GM12878 (cell line): ENCODE measurements at regions not wholly inside any gene's neighbourhood (a gene's known extent, or its start where the extent isn't known, plus 50 kb on each side); places are given as distances from the start of the nearest gene placed in this dataset.
A peak's percentile ranks its signal among the peaks of the same experiment; 100 is the strongest.

Source experiments
- ATAC-seq: fragments of 200-7000 bp; cut with Tn5 transposase; 3 replicates; pipeline ENCODE4 v1.9.1; 2020; ENCODE audit warnings: mild to moderate bottlenecking, moderate library complexity
- BruUV-seq: library from RNA; stranded (reverse); fragments of 400-500 nt; replicated peaks from 2 replicates; lab custom pipeline; 2021; lab: Mats Ljungman, UMichigan
- CTCF ChIA-PET: fragments of 300-600 bp; sonication (Branson Sonifier 250); formaldehyde crosslinking; extraction: SDS; loops from one replicate; lab custom pipeline; 2021; ENCODE audit warnings: inconsistent platforms; lab: Yijun Ruan, JAX
- POLR2A ChIA-PET: fragments of 350-600 bp; formaldehyde crosslinking; extraction: SDS; loops from one replicate; lab custom pipeline; 2021; ENCODE audit warnings: inconsistent platforms; lab: Charles Lee
- RAD21 ChIA-PET: fragments of 300-600 bp; sonication (Branson Sonifier 250); formaldehyde crosslinking; loops from one replicate; lab custom pipeline; 2023; ENCODE audit warnings: antibody characterized with exemption; ENCODE audit not compliant: unreplicated experiment; lab: Charles Lee
- SMC1A ChIA-PET: fragments of 300-600 bp; sonication (Branson Sonifier 250); formaldehyde crosslinking; loops from one replicate; lab custom pipeline; 2023; ENCODE audit not compliant: unreplicated experiment, uncharacterized antibody; lab: Charles Lee
- DNase-seq: peaks from one replicate; pipeline ENCODE4 v3.0.0-alpha.2; 2011; ENCODE audit warnings: low read depth, low spot score
- FAIRE-seq: peaks from 3 replicates; lab custom pipeline; 2011; peaks lifted over from hg19 to GRCh38; lab: Jason Lieb, UNC
- H2AFZ ChIP-seq: 2 replicates; pipeline ENCODE4 v1.6.0; 2011; ENCODE audit warnings: low read depth, low read length, control low read depth; ENCODE audit not compliant: control insufficient read depth
- H3K27ac ChIP-seq: 2 replicates; pipeline ENCODE4 v1.5.1; 2011; ENCODE audit warnings: control low read depth; ENCODE audit not compliant: control insufficient read depth, insufficient read depth
- H3K27me3 ChIP-seq, 2 experiments: replicated peaks in 1 of 2; 2 replicates each; pipeline versions ENCODE4 v1.6.0 to v1.6.1; 2011; ENCODE audit warnings: low read length in 1 of 2; ENCODE audit not compliant: control insufficient read depth in 2 of 2, insufficient read depth in 2 of 2
- H3K36me3 ChIP-seq, 2 experiments: 2 replicates each; pipeline ENCODE4 v1.5.1; 2011; ENCODE audit warnings: low read length in 1 of 2; ENCODE audit not compliant: control insufficient read depth in 2 of 2, insufficient read depth in 2 of 2
- H3K4me1 ChIP-seq: 2 replicates; pipeline ENCODE4 v1.6.1; 2011; ENCODE audit warnings: mild to moderate bottlenecking, low read length, moderate library complexity, mixed read lengths; ENCODE audit not compliant: control insufficient read depth, insufficient read depth
- H3K4me2 ChIP-seq: 2 replicates; pipeline ENCODE4 v1.6.0; 2011; ENCODE audit warnings: control low read depth; ENCODE audit not compliant: control insufficient read depth, insufficient read depth
- H3K4me3 ChIP-seq: fragments of 200-600 bp; sonication (generic); 2 replicates; pipeline ENCODE4 v1.5.1; 2016
- H3K79me2 ChIP-seq: 2 replicates; pipeline ENCODE4 v1.6.0; 2011; ENCODE audit warnings: low read length; ENCODE audit not compliant: control insufficient read depth, insufficient read depth
- H3K9ac ChIP-seq: 2 replicates; pipeline ENCODE4 v1.8.0; 2011; ENCODE audit warnings: low read length, control low read depth, mixed read lengths; ENCODE audit not compliant: control insufficient read depth, insufficient read depth
- H3K9me3 ChIP-seq: replicated peaks from 3 replicates; pipeline ENCODE4 v1.5.1; 2011; ENCODE audit warnings: mild to moderate bottlenecking, low read length; ENCODE audit not compliant: control insufficient read depth, insufficient read depth
- H4K20me1 ChIP-seq: 2 replicates; pipeline ENCODE4 v1.6.0; 2011; ENCODE audit not compliant: control insufficient read depth, insufficient read depth
- BCL11A ChIP-seq: IDR thresholded peaks from 2 replicates; pipeline ENCODE4 v1.6.1; 2011; ENCODE audit warnings: low read depth, low read length
- BMI1 ChIP-seq: fragments of 450-650 bp; IDR thresholded peaks from 2 replicates; pipeline ENCODE4 v1.6.1; 2016; ENCODE audit warnings: mild to moderate bottlenecking, moderate library complexity, borderline replicate concordance
- CHD1 ChIP-seq: IDR thresholded peaks from 2 replicates; pipeline ENCODE4 v1.6.1; 2012; ENCODE audit warnings: low read depth, low read length, improper control_type of control experiment
- NFXL1 ChIP-seq: fragments of 450-650 bp; IDR thresholded peaks from 2 replicates; pipeline ENCODE4 v1.6.1; 2017; ENCODE audit warnings: antibody characterized with exemption, mild to moderate bottlenecking, borderline replicate concordance
- RAD21 ChIP-seq: IDR thresholded peaks from 2 replicates; pipeline ENCODE4 v1.6.1; 2011; ENCODE audit warnings: mild to moderate bottlenecking, low read depth, low read length, moderate library complexity; ENCODE audit not compliant: insufficient read depth
- SMC3 ChIP-seq: IDR thresholded peaks from 2 replicates; pipeline ENCODE4 v1.6.1; 2011; ENCODE audit warnings: low read length, improper control_type of control experiment, borderline replicate concordance
- SREBF1 ChIP-seq: IDR thresholded peaks from 2 replicates; pipeline ENCODE4 v1.6.1; 2012; ENCODE audit warnings: mild to moderate bottlenecking, low read length
- SREBF2 ChIP-seq: IDR thresholded peaks from 2 replicates; pipeline ENCODE4 v1.6.1; 2012; ENCODE audit warnings: mild to moderate bottlenecking, low read length
- WGBS: methylation state at CpG from one replicate; pipeline ENCODE4 v1.1.6; 2016; ENCODE audit warnings: low lambda C conversion rate; ENCODE audit not compliant: insufficient replicate concordance, insufficient coverage; ENCODE audit errors: missing lambda C conversion rate; 5-methylcytosine and 5-hydroxymethylcytosine counted together
- in situ Hi-C: fragments of 300-500 bp; cut with MboI; formaldehyde crosslinking; loops from 9 replicates; pipeline ENCODE4 v1.14.3; 2018; ENCODE audit warnings: mixed read lengths
- intact Hi-C: fragments of 100-400 bp; cut with micrococcal nuclease; formaldehyde crosslinking; loops from one replicate; pipeline ENCODE4 v1.14.2; 2022; ENCODE audit not compliant: unreplicated experiment
- TF ChIP-seq, protein P1 (sequence below), 3 experiments: IDR thresholded peaks in 2 of 3; conservative IDR thresholded peaks in 1 of 3; 2 replicates each; pipeline ENCODE4 v1.5.1; 2011; ENCODE audit warnings: low read depth in 3 of 3, low read length in 3 of 3, mild to moderate bottlenecking in 3 of 3, control low read depth in 2 of 3, moderate library complexity in 2 of 3, inconsistent platforms in 1 of 3, mixed read lengths in 1 of 3; ENCODE audit not compliant: control insufficient read depth in 2 of 3, insufficient read depth in 1 of 3; ENCODE audit errors: extremely low read depth in 1 of 3
- TF ChIP-seq, protein P2 (sequence below): fragments of 450-650 bp; formaldehyde crosslinking; IDR thresholded peaks from 2 replicates; pipeline ENCODE4 v1.5.0; 2022; ENCODE audit warnings: mild to moderate bottlenecking, missing genetic modification characterization
- TF ChIP-seq, protein P3 (sequence below): fragments of 450-650 bp; IDR thresholded peaks from 2 replicates; pipeline ENCODE4 v1.6.1; 2016; ENCODE audit warnings: mild to moderate bottlenecking

DNA sequence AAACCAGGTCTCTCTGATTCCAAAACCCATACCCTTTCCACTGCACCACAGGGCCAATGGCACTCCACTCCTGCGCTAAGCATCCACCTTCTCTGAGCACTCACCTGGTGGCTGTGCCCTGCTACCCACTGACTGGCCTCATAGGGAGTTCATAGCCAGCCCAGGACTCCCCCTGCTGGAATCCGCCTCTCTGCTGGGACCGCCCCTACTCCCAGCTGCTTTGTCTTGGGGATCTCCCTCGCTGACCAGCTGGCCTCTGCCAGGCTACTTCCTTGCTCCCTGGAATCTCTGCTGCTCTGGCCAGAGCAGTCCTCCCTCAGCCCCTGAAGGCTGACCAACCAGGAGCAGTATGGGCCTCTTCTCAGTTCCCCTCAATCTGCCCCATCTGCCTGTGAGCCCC is 129.7 kb downstream of the FAXC start:
- Histone ChIP-seq H3K9me3 (no peaks in the 10 kb centered on the region), H3K27ac (no peak overlapping the region), H4K20me1 (no peaks in the 10 kb centered on the region), H3K4me3 (no peak overlapping the region), H3K36me3 (no peaks in the 10 kb centered on the region), H3K9ac (no peak overlapping the region), H2AFZ (no peak overlapping the region), H3K27me3 (no peaks in the 10 kb centered on the region), H3K79me2 (no peaks in the 10 kb centered on the region), H3K4me2 (no peak overlapping the region), H3K4me1 (no peaks in the 10 kb centered on the region)
- in situ Hi-C loops (no loop called here), intact Hi-C loops (loop anchor here (2.0 kb wide), 1 partner anchor 67 kb away; no protein-coding TSS in a partner anchor)
- ChIA-PET SMC1A (interaction anchor here (1.3 kb wide), 1 partner anchor 54 kb away, joined by 4 read pairs; no protein-coding TSS in a partner anchor), CTCF (interaction anchor here (0.7 to 2.7 kb wide), 3 partner anchors 61 to 74 kb away, joined by 3 to 11 read pairs (median 3); no protein-coding TSS in a partner anchor), POLR2A (no interaction called here), RAD21 (no interaction called here)
- peak; percentile 94 for ATAC-seq
- BruUV-seq: no TSS peak
- no peak for FAIRE-seq
- no peak for TF ChIP-seq SREBF2
- peak; percentile 18; the same call in 1 of the 2 replicates for TF ChIP-seq RAD21
- TF ChIP-seq, protein P1, sequence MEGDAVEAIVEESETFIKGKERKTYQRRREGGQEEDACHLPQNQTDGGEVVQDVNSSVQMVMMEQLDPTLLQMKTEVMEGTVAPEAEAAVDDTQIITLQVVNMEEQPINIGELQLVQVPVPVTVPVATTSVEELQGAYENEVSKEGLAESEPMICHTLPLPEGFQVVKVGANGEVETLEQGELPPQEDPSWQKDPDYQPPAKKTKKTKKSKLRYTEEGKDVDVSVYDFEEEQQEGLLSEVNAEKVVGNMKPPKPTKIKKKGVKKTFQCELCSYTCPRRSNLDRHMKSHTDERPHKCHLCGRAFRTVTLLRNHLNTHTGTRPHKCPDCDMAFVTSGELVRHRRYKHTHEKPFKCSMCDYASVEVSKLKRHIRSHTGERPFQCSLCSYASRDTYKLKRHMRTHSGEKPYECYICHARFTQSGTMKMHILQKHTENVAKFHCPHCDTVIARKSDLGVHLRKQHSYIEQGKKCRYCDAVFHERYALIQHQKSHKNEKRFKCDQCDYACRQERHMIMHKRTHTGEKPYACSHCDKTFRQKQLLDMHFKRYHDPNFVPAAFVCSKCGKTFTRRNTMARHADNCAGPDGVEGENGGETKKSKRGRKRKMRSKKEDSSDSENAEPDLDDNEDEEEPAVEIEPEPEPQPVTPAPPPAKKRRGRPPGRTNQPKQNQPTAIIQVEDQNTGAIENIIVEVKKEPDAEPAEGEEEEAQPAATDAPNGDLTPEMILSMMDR (IDR thresholded peaks at IDR 0.05 in 2 of 3, conservative IDR thresholded peaks at IDR 0.05 in 1 of 3; ENCODE audit: control insufficient read depth in 2 of 3, extremely low read depth in 1 of 3, insufficient read depth in 1 of 3, low read depth in 3 of 3, low read length in 3 of 3): peak; percentile 28 to 45 (median 44); a peak in 4 of 6 replicates
- WGBS: 22% methylated on average over 4 of the region's 4 CpGs
- DNase-seq: no peak

DNA sequence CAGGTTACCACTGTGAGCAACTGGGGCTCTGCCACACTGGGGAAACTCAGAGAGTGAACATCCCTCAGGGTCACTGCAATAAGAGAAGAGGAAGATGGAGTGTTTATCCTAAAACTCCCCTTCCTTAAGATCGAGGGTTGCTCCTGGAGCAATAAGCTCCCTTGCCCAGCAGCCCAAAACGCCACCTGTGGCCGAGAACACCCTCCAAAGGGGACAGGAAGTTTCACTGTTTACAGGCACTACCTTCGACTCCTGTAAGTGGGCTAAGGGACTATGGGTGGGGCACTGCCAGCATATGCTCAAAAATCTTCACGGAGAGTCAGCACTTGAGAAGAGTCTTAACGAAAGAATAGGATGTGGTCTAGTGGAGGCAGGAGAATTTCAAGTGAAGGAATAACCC is 132.5 kb downstream of the FAXC start:
- no peaks in the 10 kb centered on the region for H4K20me1 ChIP-seq
- H3K4me1 ChIP-seq: no peaks in the 10 kb centered on the region
- TF ChIP-seq BMI1 (no peak), NFXL1 (no peak), SREBF1 (no peak), BCL11A (no peak), CHD1 (no peak), SMC3 (no peak)
- TF ChIP-seq, protein P2, sequence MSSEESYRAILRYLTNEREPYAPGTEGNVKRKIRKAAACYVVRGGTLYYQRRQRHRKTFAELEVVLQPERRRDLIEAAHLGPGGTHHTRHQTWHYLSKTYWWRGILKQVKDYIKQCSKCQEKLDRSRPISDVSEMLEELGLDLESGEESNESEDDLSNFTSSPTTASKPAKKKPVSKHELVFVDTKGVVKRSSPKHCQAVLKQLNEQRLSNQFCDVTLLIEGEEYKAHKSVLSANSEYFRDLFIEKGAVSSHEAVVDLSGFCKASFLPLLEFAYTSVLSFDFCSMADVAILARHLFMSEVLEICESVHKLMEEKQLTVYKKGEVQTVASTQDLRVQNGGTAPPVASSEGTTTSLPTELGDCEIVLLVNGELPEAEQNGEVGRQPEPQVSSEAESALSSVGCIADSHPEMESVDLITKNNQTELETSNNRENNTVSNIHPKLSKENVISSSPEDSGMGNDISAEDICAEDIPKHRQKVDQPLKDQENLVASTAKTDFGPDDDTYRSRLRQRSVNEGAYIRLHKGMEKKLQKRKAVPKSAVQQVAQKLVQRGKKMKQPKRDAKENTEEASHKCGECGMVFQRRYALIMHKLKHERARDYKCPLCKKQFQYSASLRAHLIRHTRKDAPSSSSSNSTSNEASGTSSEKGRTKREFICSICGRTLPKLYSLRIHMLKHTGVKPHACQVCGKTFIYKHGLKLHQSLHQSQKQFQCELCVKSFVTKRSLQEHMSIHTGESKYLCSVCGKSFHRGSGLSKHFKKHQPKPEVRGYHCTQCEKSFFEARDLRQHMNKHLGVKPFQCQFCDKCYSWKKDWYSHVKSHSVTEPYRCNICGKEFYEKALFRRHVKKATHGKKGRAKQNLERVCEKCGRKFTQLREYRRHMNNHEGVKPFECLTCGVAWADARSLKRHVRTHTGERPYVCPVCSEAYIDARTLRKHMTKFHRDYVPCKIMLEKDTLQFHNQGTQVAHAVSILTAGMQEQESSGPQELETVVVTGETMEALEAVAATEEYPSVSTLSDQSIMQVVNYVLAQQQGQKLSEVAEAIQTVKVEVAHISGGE (CRISPR knock-in tag): no peak
- TF ChIP-seq, protein P3, sequence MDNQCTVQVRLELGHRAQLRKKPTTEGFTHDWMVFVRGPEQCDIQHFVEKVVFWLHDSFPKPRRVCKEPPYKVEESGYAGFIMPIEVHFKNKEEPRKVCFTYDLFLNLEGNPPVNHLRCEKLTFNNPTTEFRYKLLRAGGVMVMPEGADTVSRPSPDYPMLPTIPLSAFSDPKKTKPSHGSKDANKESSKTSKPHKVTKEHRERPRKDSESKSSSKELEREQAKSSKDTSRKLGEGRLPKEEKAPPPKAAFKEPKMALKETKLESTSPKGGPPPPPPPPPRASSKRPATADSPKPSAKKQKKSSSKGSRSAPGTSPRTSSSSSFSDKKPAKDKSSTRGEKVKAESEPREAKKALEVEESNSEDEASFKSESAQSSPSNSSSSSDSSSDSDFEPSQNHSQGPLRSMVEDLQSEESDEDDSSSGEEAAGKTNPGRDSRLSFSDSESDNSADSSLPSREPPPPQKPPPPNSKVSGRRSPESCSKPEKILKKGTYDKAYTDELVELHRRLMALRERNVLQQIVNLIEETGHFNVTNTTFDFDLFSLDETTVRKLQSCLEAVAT: no peak
- H3K9me3 ChIP-seq: no peaks in the 10 kb centered on the region
- ATAC-seq (no peak), DNase-seq (no peak), FAIRE-seq (no peak)
- ChIA-PET POLR2A (no interaction called here), RAD21 (no interaction called here), CTCF (no interaction called here), SMC1A (no interaction called here)
- H3K27ac ChIP-seq: no peak overlapping the region
- no peaks in the 10 kb centered on the region for H3K79me2 ChIP-seq
- WGBS: 12% methylated on average over 6 of the region's 6 CpGs
- BruUV-seq: no TSS peak
- H2AFZ ChIP-seq: no peak overlapping the region
- no peaks in the 10 kb centered on the region for H3K36me3 ChIP-seq
- no peak overlapping the region for H3K4me3 ChIP-seq
- H3K9ac ChIP-seq: no peak overlapping the region
- no peak overlapping the region for H3K4me2 ChIP-seq
- intact Hi-C loops: no loop called here
- no peaks in the 10 kb centered on the region; a peak in 1 of 4 replicates for H3K27me3 ChIP-seq
- in situ Hi-C loops: no loop called here
